Right ventricle myocardium superior (tissue), 1 donor: ENCODE measurements at regions not wholly inside any gene's neighbourhood (a gene's known extent, or its start where the extent isn't known, plus 50 kb on each side); places are given as distances from the start of the nearest gene placed in this dataset.
A peak's percentile ranks its signal among the peaks of the same experiment; 100 is the strongest.
"Not testable (repeated sequence)": the region's sequence is repeated elsewhere in the genome, so short reads cannot be mapped to it uniquely, and the experiment has no call there.

Experiments used
- ATAC-seq: fragments of 200-7000 bp; cut with Tn5 transposase; one replicate; pipeline ENCODE4 v1.9.1; 2020; ENCODE audit warnings: mild to moderate bottlenecking; ENCODE audit not compliant: poor library complexity
- DNase-seq: peaks from one replicate; pipeline ENCODE4 v3.0.0-alpha.2; 2020
- intact Hi-C: fragments of 100-400 bp; cut with DNase I; formaldehyde crosslinking; loops from one replicate; pipeline ENCODE4 v1.11.2; 2022
- donor health status: DM: no; HTN: yes; CAD: no; lungs with severe emphysema.

GRCh38 chr3:165716592-165716991, 120.6 kb downstream of the BCHE start:
- ATAC-seq (no peak), DNase-seq (no peak)
- intact Hi-C loops = no loop called here

GRCh38 chr3:165713479-165713878, 123.7 kb downstream of the BCHE start:
- intact Hi-C loops = no loop called here
- DNase-seq (no peak), ATAC-seq (no peak)

DNA sequence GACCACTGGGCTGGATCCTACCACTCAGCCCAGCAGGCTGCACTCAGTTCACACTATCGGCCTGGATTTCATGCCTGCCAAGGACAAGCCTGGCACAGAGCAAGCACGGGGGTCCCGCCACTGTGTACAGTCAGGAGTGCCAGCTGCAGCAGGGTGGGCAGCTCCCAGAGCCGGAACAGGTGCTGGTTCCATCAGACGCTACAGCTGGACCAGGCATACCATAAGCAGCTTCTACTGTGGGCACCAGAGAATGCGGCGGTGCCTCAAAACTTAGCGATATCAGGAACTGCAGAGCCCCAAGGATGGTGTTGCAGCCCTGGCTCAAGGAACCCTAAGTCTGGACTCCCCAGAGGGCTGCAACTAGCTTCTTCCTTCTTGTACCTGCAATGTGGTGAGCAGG, 124.8 kb downstream of the BCHE start:
- intact Hi-C loops = no loop called here
- ATAC-seq (no peak), DNase-seq (peak; percentile 22)

DNA sequence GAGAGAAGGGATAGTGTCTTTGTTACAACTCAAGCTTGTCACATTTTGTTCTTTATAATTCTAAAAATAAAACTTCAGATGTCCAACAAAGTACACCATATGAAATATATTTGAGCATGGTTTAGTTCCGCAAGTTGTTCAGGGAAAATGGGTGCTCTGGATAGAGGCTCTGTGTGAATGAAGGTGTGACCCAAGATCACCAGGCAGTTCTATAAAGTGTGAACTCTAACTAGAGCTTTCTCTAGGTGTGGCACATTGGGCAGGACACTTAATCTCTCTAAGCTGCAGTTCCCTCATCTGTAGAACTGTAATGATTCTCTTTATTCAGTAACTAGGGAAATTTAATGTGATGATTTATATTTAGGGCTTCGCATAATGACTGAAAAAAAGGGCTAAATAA, 139.3 kb downstream of the BCHE start:
- intact Hi-C loops = no loop called here
- no peak for ATAC-seq

DNA sequence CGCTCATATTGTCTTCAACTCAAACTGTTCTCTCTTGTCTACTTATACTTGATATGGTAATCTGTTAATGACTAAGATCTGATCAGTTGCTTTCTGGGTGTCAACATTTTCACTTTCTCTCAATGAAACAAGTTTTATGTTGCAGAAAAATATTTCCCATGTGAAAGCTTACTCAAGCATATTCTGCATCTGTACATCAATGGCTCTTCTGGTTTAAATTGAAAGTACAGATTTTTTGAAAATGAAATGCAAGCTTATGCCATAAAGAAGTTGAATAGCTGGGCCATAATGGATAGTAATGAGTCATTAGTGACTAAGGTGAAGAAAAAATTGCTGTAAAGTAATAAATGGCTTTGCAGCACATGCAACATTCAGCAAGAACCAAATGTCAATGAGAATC, 140.7 kb downstream of the BCHE start:
- DNase-seq = no peak
- intact Hi-C loops = no loop called here
- ATAC-seq = no peak

More for the DNA sequence above, 139.3 kb downstream of the BCHE start:
- no peak for DNase-seq

- ATAC-seq (no peak), DNase-seq (no peak)
- intact Hi-C loops = no loop called here
Observed at GRCh38 chr3:165683947-165684346, 153.3 kb downstream of the BCHE start.

DNA sequence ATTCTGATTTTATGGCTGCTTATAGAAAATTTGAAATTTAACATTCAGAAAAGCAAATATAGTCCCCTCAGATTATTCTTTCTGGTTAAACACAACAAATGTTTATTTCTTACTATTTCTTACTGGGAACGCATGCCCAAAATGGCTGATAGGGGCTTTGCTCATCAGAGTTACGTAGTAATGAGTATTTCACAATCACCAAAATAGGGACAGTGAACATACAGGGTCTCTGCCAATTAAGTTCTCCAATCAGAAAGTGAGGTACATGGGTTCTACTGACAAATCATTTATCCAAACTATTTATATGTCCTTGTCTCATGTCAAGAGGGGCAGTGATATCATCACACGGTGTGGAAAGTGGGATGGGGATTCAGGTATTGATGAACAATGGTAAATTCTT, 154.5 kb downstream of the BCHE start:
- no peak for DNase-seq
- no peak for ATAC-seq
- intact Hi-C loops = no loop called here

GRCh38 chr3:165669967-165670366, 167.3 kb downstream of the BCHE start:
- no peak for DNase-seq
- ATAC-seq = no peak
- intact Hi-C loops = no loop called here

DNA sequence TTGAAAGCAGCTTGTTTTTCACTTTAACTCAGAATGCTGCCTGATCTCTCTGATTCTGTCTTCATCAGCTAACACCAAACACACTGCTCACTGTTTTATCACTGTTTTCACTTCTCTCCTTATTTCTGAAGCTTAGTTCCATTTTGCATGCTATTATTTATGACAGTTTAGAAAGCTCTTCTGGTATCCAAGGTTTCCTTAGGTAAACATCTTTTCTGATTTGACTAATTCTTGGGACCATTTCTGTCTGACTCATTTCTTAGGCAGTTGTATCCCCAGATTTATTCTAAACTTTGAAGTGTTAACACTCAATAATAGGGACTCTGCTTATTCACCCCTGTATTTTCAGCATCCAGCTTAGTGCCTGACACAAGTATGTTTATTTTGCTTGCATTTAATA, 167.7 kb downstream of the BCHE start:
- DNase-seq (no peak), ATAC-seq (no peak)
- intact Hi-C loops = no loop called here

DNA sequence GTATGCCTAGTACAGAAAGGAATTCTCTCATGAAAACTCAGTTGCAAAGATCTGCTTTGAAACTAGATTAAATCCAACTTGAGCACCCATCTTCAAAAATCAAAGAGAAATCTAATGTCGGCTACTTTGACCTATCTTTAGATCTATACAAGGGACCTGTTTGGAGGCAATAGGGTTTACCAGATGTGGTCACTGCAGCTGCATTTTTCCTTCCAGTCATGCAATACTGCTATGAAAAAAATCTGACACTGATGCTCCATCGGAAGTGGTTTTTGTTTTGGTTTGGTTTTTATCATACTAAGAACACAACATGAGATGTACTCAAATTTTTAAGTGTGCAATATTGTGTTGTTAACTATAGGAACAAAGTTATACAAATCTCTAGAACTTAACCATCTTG, 169.5 kb downstream of the BCHE start:
- no peak for DNase-seq
- intact Hi-C loops = no loop called here
- ATAC-seq = no peak

- DNase-seq = no peak
- no peak for ATAC-seq
- intact Hi-C loops = no loop called here
Observed at GRCh38 chr3:165658027-165658426, 179.2 kb downstream of the BCHE start.

DNA sequence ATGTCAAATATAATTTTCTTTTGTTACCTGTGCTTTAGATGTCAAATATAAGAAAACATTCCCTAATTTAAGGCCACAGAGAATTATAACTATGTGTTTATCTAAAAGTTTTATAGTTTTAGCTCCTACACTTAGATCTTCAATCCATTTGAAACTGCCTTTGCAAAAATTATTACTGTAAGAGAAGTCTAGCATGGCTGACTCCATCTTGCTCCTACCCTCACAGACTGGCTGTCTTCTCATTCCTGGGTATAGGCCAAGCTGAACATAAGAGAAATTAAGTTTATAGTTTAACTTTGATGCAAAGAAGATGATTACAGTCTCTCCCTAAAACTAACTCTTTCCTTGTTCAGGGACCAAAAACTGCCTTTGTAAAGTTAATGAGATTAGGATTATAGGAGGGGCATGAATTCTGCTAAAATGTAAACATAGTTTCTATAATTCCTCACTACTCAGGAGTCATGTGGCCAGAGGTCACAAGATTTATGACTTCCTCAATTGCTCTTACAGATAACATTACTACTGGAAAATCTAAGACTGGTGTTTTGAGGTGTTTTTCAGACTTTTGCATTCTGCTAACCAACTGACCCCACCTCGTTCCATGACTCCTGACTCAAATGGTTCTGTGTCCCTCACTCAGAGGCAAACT, 184.0 kb downstream of the BCHE start:
- no peak for DNase-seq
- ATAC-seq = no peak
- intact Hi-C loops = no loop called here

- ATAC-seq, DNase-seq, intact Hi-C loops: not testable (repeated sequence)
Observed at GRCh38 chr3:165649282-165649681, 187.9 kb downstream of the BCHE start.

DNA sequence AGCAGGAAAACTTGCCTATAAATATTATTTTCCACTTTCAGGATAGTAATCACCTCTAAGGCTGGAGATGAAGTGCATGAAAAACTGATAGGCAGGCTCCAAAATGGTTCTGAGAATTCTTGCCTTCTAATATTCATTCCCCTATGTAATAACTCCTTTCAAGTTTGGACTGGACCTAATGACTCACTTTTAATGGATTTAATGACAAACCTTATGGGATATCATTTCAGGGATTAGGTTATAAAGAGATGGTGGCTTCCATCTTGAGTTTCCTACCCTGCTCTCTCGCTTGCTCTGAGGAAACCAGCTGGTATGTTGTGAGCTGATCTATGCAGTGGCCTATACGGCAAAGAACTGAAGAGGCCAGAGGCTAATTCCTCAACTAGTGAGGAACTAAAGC, 192.0 kb downstream of the BCHE start:
- intact Hi-C loops = no loop called here
- ATAC-seq = no peak

GRCh38 chr3:165644331-165644730, 192.9 kb downstream of the BCHE start:
- intact Hi-C loops = no loop called here

More for the DNA sequence above, 192.0 kb downstream of the BCHE start:
- no peak for DNase-seq

GRCh38 chr3:165643425-165643824, 193.8 kb downstream of the BCHE start:
- ATAC-seq = no peak

More at GRCh38 chr3:165644331-165644730, 192.9 kb downstream of the BCHE start:
- DNase-seq (no peak), ATAC-seq (no peak)

GRCh38 chr3:165642761-165643420, 194.3 kb downstream of the BCHE start:
- DNase-seq (no peak), ATAC-seq (peak; percentile 74)
- intact Hi-C loops = no loop called here

More at GRCh38 chr3:165643425-165643824, 193.8 kb downstream of the BCHE start:
- intact Hi-C loops = no loop called here
- no peak for DNase-seq

- intact Hi-C loops = no loop called here
Observed at GRCh38 chr3:165641569-165642310, 195.5 kb downstream of the BCHE start.

GRCh38 chr3:165640970-165641369, 196.3 kb downstream of the BCHE start:
- ATAC-seq (no peak), DNase-seq (no peak)
- intact Hi-C loops = no loop called here

More at GRCh38 chr3:165641569-165642310, 195.5 kb downstream of the BCHE start:
- no peak for ATAC-seq
- no peak for DNase-seq

GRCh38 chr3:165640031-165640430, 197.2 kb downstream of the BCHE start:
- intact Hi-C loops = no loop called here
- ATAC-seq (no peak), DNase-seq (no peak)
